Calu3 (cell line): ENCODE measurements at regions not wholly inside any gene's neighbourhood (a gene's known extent, or its start where the extent isn't known, plus 50 kb on each side); places are given as distances from the start of the nearest gene placed in this dataset.

Experiments used
- BruUV-seq: library from RNA; stranded (reverse); fragments of 400-500 nt; replicated peaks from 2 replicates; lab custom pipeline; 2021; lab: Mats Ljungman, UMichigan
- CTCF ChIA-PET: fragments of 300-600 bp; sonication (Branson Sonifier 250); formaldehyde crosslinking; loops from one replicate; lab custom pipeline; 2022; ENCODE audit warnings: antibody characterized with exemption; lab: Charles Lee
- DNase-seq: peaks from one replicate; pipeline ENCODE4 v3.0.0; 2022
- H3K27ac Mint-ChIP-seq: one replicate; pipeline ENCODE4 v1.8.0; 2022; ENCODE audit warnings: mixed read lengths; ENCODE audit not compliant: unreplicated experiment
- H3K27me3 Mint-ChIP-seq: one replicate; pipeline ENCODE4 v1.8.0; 2022; ENCODE audit warnings: mixed read lengths; ENCODE audit not compliant: unreplicated experiment
- H3K36me3 Mint-ChIP-seq: one replicate; pipeline ENCODE4 v1.8.0; 2022; ENCODE audit warnings: mild to moderate bottlenecking, moderate library complexity, mixed read lengths; ENCODE audit not compliant: insufficient read depth, unreplicated experiment
- H3K4me1 Mint-ChIP-seq: one replicate; pipeline ENCODE4 v1.8.0; 2022; ENCODE audit warnings: mild to moderate bottlenecking, low read depth, mixed read lengths; ENCODE audit not compliant: unreplicated experiment
- H3K4me3 Mint-ChIP-seq: one replicate; pipeline ENCODE4 v1.8.0; 2022; ENCODE audit warnings: mild to moderate bottlenecking, low read depth, moderate library complexity, mixed read lengths; ENCODE audit not compliant: unreplicated experiment
- H3K9me3 Mint-ChIP-seq: one replicate; pipeline ENCODE4 v1.8.0; 2022; ENCODE audit warnings: low read depth, mixed read lengths; ENCODE audit not compliant: unreplicated experiment
- CTCF ChIP-seq: fragments of 200-600 bp; IDR thresholded peaks from one replicate; pipeline ENCODE4 v1.8.0; 2022; ENCODE audit warnings: antibody characterized with exemption; ENCODE audit not compliant: unreplicated experiment
- intact Hi-C: fragments of 100-400 bp; cut with micrococcal nuclease; formaldehyde crosslinking; loops from one replicate; pipeline ENCODE4 v1.10.0; 2022; ENCODE audit not compliant: unreplicated experiment

GRCh38 chr4:126582737-126583136 lies 1050.0 kb upstream of the INTU start:
- no peaks in the 10 kb centered on the region for H3K4me1 Mint-ChIP-seq
- no peaks in the 10 kb centered on the region for H3K27me3 Mint-ChIP-seq
- DNase-seq = no peak
- CTCF ChIA-PET = no interaction called here
- H3K36me3 Mint-ChIP-seq = no peaks in the 10 kb centered on the region
- TF ChIP-seq CTCF = no peak
- no peaks in the 10 kb centered on the region for H3K9me3 Mint-ChIP-seq
- H3K27ac Mint-ChIP-seq = no peak overlapping the region
- intact Hi-C loops = no loop called here
- H3K4me3 Mint-ChIP-seq = no peak overlapping the region
- BruUV-seq = no TSS peak

- CTCF ChIA-PET = no interaction called here
- Mint-ChIP-seq H3K4me1 (no peaks in the 10 kb centered on the region), H3K36me3 (no peaks in the 10 kb centered on the region), H3K27ac (no peak overlapping the region), H3K27me3 (no peaks in the 10 kb centered on the region), H3K9me3 (no peaks in the 10 kb centered on the region), H3K4me3 (no peak overlapping the region)
- no peak for TF ChIP-seq CTCF
- intact Hi-C loops = no loop called here
- no TSS peak for BruUV-seq
- no peak for DNase-seq
These were observed 1049.2 kb upstream of the INTU start for GRCh38 chr4:126583509-126583908.

GRCh38 chr4:126591583-126591982 lies 1041.2 kb upstream of the INTU start:
- CTCF ChIA-PET = no interaction called here
- no TSS peak for BruUV-seq
- Mint-ChIP-seq H3K36me3 (no peaks in the 10 kb centered on the region), H3K27me3 (no peaks in the 10 kb centered on the region), H3K4me3 (no peak overlapping the region), H3K9me3 (no peaks in the 10 kb centered on the region), H3K4me1 (no peaks in the 10 kb centered on the region), H3K27ac (no peak overlapping the region)
- DNase-seq = no peak
- intact Hi-C loops = loop anchor here (10.0 kb wide), 1 partner anchor 893 kb away; no protein-coding TSS in a partner anchor
- TF ChIP-seq CTCF = no peak

- no TSS peak for BruUV-seq
- Mint-ChIP-seq H3K4me1 (no peaks in the 10 kb centered on the region), H3K4me3 (no peak overlapping the region), H3K27me3 (no peaks in the 10 kb centered on the region), H3K27ac (no peak overlapping the region), H3K9me3 (no peaks in the 10 kb centered on the region), H3K36me3 (no peaks in the 10 kb centered on the region)
- no peak for TF ChIP-seq CTCF
- CTCF ChIA-PET = no interaction called here
- DNase-seq = no peak
- intact Hi-C loops = loop anchor here (10.0 kb wide), 1 partner anchor 893 kb away; no protein-coding TSS in a partner anchor
These were observed 1040.7 kb upstream of the INTU start for GRCh38 chr4:126592088-126592487.
